Stimulated activated CD4-positive, alpha-beta T cell treated with anti-CD3 and anti-CD28 coated beads, Interleukin-12 subunit alpha, Interleukin-12 subunit beta, amount 100 ng/mL, for 4 hours (primary cell): ENCODE measurements at regions not wholly inside any gene's neighbourhood (a gene's known extent, or its start where the extent isn't known, plus 50 kb on each side); places are given as distances from the start of the nearest gene placed in this dataset.
A peak's percentile ranks its signal among the peaks of the same experiment; 100 is the strongest.

ENCODE experiments used
- DNase-seq: peaks from one replicate; pipeline ENCODE4 v3.0.0-alpha.2; 2020

- no peak for DNase-seq
Measured at GRCh38 chr15:26374806-26375205, 398.1 kb downstream of the GABRB3 start.

- DNase-seq, result no peak
Measured at GRCh38 chr15:26372706-26373105, 400.2 kb downstream of the GABRB3 start.

- DNase-seq, result no peak
Measured at GRCh38 chr15:26365077-26365476, 407.8 kb downstream of the GABRB3 start.

- DNase-seq, result no peak
Measured at GRCh38 chr15:26359855-26360254, 413.0 kb downstream of the GABRB3 start.

- no peak for DNase-seq
Measured at GRCh38 chr15:26358708-26359107, 414.2 kb downstream of the GABRB3 start.

- DNase-seq, result no peak
Measured at GRCh38 chr15:26357653-26358052, 415.2 kb downstream of the GABRB3 start.

GRCh38 chr15:26355472-26356074 is 417.3 kb downstream of the GABRB3 start:
- DNase-seq, result no peak

DNA sequence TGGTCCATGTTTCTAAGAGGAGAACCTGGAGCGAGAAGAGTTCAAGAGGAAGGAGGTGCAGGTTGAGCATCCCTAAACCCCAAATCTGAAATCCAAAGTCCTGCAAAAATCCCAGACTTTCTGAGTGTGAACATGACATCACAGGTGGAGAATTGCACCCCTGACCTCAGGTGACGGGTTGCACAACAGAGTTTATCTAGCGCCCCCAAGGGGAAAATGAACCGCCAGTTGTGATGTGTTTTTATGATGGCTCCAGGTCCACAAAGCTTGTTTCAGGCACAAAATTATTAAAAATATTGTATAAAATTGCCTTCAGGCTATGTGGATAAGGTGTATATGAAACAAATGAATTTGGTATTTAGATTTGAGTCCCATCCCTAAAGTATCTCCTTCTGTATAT is 420.0 kb downstream of the GABRB3 start:
- no peak for DNase-seq

DNA sequence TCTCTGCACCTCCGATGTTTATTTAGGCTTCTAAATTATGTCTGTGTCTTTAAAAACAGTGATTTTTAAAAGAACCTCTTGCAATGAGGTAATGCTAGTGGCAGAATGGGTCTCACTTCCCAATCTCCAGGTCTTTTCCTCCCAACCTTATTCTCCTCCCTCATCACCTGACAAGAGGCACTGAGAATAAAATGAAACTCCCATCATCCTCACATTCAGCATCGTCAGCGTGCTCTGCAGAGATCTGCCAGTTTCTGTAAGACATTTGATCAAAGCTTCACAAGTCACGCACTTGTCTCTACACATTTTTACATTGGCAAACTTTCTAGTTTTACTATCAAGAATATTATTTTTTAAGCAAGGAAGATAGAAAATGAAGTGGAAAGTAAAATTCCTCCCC is 420.5 kb downstream of the GABRB3 start:
- no peak for DNase-seq

DNA sequence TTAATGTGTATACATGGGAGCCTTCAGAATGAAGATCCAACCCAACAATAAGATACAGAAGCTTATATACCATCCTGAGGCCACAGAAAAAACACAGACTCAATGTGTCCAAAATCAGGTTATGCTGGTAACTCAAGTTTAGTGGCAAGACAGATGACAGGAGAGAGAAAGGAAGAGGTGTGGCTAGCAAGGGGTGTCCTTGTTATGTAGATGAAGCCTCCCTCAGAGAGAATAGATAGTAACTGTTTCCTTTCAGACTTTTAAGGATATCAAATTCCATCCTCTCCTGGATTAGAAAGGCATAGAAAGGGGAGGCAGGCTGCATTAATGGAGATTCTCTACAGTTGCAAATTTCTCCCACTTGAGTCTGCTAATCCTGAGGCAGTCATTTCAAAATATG is 447.4 kb downstream of the GABRB3 start:
- DNase-seq, result no peak

DNA sequence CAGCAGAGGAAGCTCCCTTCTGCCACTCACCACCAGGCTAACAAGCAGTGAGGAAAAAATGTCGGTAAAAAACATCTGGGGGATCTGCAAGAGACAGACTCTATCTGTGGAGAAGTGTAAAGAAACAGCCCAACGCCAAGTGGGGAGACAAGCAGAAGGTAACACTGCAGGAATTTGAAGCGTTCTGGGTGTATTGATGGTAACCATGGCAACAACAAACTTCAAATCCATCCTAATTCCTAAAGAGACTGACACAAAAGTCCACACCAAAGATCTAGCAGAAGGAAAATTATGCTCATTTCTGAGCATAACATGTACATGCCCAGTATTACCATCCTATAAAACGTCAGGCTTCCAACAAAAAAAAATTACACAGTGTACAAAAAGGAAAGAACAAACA is 449.3 kb downstream of the GABRB3 start:
- no peak for DNase-seq

DNA sequence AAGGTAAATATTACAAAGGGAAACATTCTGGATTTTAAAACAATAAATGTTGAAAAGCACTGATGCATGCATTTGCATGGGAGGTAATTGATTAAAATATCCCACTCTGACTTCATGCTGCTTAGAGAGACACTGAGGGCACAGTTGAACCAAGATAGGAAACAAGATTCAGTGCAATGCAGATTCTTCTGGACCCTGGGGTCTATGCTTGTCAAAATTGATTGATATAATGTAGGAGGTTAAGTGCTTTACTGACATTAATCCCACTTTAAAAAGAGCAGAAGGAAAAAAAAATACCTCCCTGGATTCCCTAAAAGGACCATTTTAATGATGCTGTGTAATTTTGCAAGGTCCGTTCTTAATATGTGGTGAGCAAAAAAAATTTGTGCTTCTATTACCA is 454.2 kb downstream of the GABRB3 start:
- DNase-seq, result no peak

DNA sequence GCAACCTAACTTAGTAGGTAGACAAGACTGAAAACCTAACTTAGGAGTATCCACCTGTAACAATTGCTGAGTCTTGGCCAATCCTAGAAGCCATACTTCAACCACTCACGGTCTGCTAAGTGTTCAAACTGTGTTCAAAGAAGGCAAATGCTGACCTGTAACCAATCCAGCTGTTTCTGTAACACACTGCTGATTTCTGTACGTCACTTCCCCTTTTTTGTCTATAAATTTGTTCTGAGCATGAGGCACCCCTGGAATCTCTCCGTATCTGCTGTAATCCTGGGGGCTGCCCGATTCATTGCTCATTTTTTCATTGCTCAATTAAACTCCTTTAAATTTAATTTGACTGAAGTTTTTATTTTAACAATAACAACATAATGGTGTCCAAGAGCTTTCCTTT is 451.4 kb upstream of the ATP10A start:
- no peak for DNase-seq

- no peak for DNase-seq
Measured at GRCh38 chr15:26311710-26312236, 448.6 kb upstream of the ATP10A start.

DNA sequence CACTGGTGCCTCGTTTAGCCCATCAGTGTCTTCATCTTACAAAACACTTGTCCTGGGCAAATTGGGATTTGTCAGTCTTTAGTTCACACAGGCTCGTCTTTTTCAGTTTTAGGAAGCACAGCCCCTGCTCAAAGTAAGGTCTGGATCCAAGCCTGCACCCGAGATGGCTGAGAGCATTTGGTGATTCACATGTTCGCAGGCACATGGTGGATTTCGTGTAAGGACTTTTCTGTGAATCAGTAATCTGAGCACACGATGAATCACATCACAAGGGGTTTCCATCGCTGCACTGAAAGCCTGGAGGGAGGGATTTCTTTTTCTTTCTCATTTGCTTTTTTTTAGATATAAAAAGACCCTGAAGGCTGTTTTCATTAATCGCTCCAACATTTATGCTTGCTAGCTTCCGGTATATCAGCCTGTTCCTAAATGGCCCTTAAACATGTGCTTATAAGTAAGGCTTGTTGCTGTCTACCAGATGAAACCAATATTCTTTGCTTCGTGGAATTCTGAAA is 435.6 kb upstream of the ATP10A start:
- DNase-seq, result no peak

- DNase-seq, result no peak
Measured at GRCh38 chr15:26298010-26298658, 435.0 kb upstream of the ATP10A start.

DNA sequence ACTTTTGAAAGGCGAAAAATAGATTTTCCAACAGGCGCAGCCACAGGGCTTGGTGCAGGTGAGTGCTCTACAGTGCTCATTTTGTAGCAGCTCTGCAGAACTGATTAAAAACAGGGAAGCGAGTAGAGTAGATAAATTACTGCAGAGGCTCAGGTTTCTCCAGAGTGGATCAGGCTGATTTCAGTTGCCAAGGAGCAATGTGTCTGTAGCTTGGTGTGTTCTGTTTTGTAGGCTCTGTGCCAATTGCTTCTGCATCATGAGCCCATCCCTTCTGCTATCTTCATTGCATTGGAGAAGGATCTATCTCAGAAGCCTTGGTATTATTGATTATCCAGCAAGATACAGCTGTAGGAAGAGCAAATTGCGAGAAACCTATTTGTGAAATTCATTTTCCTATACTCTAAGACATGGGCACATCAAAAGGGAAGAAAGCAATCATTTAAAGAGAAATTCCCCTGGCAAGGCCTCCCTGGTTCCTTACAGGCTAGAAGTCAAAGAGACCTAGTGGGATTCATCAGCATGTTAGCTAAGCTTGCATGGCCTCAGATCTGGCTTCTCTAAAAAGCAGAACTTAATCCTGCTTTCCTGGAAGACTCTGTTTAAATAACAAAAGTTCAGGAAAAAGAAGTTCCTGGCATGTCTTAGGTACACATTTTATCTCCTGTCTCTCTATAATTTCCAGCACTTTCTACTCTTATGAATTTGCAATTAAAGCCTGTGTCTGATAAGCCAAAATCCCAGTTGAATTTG is 432.4 kb upstream of the ATP10A start:
- DNase-seq, result no peak

DNA sequence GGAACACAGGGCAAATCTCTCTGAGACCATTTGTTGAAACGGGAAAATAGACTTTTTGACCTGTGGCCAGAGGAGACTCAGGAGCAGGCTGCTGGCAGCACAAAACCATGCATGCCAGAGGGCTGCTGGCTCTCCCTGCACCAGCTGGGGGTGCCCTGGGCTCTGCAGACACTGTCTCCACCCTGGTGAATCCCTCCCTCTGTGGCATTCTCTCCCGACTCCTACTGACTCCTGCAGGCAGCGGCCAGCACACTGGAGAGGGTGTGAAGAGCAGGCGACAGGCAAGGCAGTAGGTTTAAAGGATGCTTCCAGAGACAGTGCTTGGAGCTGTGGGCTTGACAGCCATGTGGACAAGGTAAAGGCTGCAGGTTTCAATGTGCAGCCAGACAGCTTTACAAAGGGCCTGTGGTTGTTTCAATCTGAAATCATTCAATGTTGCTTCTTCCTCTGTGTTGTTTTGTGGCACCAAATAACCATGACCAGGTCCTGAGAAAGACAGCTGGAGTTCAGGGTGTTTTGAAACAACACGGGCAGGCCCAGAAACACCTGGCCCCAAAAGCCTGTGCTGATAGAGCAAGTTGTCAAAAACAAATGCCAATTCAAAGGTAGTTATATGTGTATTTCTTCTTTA is 431.0 kb upstream of the ATP10A start:
- DNase-seq, result no peak

- DNase-seq, result no peak
Measured at GRCh38 chr15:26287381-26287780, 424.3 kb upstream of the ATP10A start.

DNA sequence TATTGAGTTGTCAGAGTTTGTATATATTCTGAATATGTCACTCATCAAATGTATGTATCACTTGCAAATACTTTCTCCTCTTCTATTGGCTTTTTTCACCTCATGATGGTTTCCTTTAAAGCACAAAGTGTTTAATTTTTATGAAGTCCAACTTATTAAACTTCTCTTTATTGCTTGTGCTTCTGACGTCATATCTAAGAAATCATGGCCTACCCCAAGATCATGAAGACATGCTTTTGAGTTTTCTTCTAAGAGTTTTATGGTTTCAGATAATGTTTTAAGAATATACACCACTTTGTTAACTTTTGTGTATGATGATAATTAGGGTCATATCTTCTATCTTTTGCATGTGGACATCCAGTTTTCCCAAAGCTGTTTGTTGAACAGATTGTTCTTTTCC is 417.2 kb upstream of the ATP10A start:
- no peak for DNase-seq

GRCh38 chr15:26261966-26262365 is 398.8 kb upstream of the ATP10A start:
- DNase-seq, result no peak

- no peak for DNase-seq
Measured at GRCh38 chr15:26261413-26261812, 398.3 kb upstream of the ATP10A start.

- DNase-seq, result peak; percentile 5
Measured at GRCh38 chr15:26260517-26261133, 397.5 kb upstream of the ATP10A start.
